PC-9 (cell line): ENCODE measurements at regions not wholly inside any gene's neighbourhood (a gene's known extent, or its start where the extent isn't known, plus 50 kb on each side); places are given as distances from the start of the nearest gene placed in this dataset.

Experiments used
- BruUV-seq: library from RNA; stranded (reverse); fragments of 400-500 nt; replicated peaks from 2 replicates; lab custom pipeline; 2021; lab: Mats Ljungman, UMichigan
- CTCF ChIA-PET: fragments of 300-600 bp; sonication (Branson Sonifier 250); formaldehyde crosslinking; loops from one replicate; lab custom pipeline; 2022; ENCODE audit warnings: antibody characterized with exemption; lab: Charles Lee
- POLR2A ChIA-PET: fragments of 300-600 bp; sonication (Branson Sonifier 250); formaldehyde crosslinking; loops from one replicate; lab custom pipeline; 2022; ENCODE audit warnings: antibody characterized with exemption; ENCODE audit not compliant: unreplicated experiment; lab: Charles Lee
- DNase-seq, 2 experiments: peaks; one replicate each; pipeline versions ENCODE4 v3.0.0 to v3.0.0-alpha.2; 2015 to 2022; ENCODE audit warnings: mixed read lengths in 1 of 2
- H2AFZ ChIP-seq: fragments of 200-600 bp; sonication (generic); 2 replicates; pipeline ENCODE4 v1.8.1; 2017; ENCODE audit warnings: antibody characterized with exemption
- H3F3A ChIP-seq: fragments of 200-600 bp; sonication (generic); 2 replicates; pipeline ENCODE4 v1.8.1; 2017; ENCODE audit warnings: antibody characterized with exemption, mild to moderate bottlenecking, low read depth; ENCODE audit not compliant: insufficient read depth
- H3K27ac ChIP-seq: fragments of 200-600 bp; sonication (generic); 2 replicates; pipeline ENCODE4 v1.6.1; 2016; ENCODE audit warnings: mixed run types
- H3K27me3 ChIP-seq: fragments of 200-600 bp; sonication (generic); 2 replicates; pipeline ENCODE4 v1.6.1; 2016; ENCODE audit warnings: low read depth, mixed run types; ENCODE audit not compliant: insufficient read depth
- H3K36me3 ChIP-seq: fragments of 200-600 bp; sonication (generic); 2 replicates; pipeline ENCODE4 v1.6.1; 2016; ENCODE audit warnings: low read depth, mixed run types
- H3K4me1 ChIP-seq: fragments of 200-600 bp; sonication (generic); replicated peaks from 2 replicates; pipeline ENCODE4 v1.6.1; 2016; ENCODE audit warnings: mixed run types; ENCODE audit not compliant: insufficient read depth
- H3K4me2 ChIP-seq: fragments of 200-600 bp; sonication (generic); 2 replicates; pipeline ENCODE4 v1.6.1; 2017; ENCODE audit warnings: mixed run types
- H3K4me3 ChIP-seq: fragments of 200-600 bp; sonication (generic); 2 replicates; pipeline ENCODE4 v1.6.1; 2016; ENCODE audit warnings: mixed run types
- H3K79me2 ChIP-seq: fragments of 200-600 bp; sonication (generic); 2 replicates; pipeline ENCODE4 v1.6.1; 2017; ENCODE audit warnings: low read depth, mixed run types
- H3K9me2 ChIP-seq: fragments of 200-600 bp; sonication (generic); 2 replicates; pipeline ENCODE4 v1.8.1; 2017; ENCODE audit warnings: mild to moderate bottlenecking; ENCODE audit not compliant: insufficient read depth
- H3K9me3 ChIP-seq: fragments of 200-600 bp; sonication (generic); 2 replicates; pipeline ENCODE4 v1.8.1; 2016; ENCODE audit warnings: low read depth; ENCODE audit not compliant: insufficient read depth
- H4K20me1 ChIP-seq: fragments of 200-600 bp; sonication (generic); 2 replicates; pipeline ENCODE4 v1.8.1; 2017; ENCODE audit not compliant: insufficient read depth
- CTCF ChIP-seq: fragments of 200-600 bp; sonication (generic); conservative IDR thresholded peaks from 2 replicates; pipeline ENCODE4 v1.6.1; 2017; ENCODE audit warnings: mixed run types, antibody characterized with exemption, mild to moderate bottlenecking, moderate library complexity
- EZH2 ChIP-seq: fragments of 200-600 bp; sonication (generic); IDR thresholded peaks from 2 replicates; pipeline ENCODE4 v1.8.0; 2017; ENCODE audit warnings: antibody characterized with exemption, low read depth
- intact Hi-C: fragments of 100-400 bp; cut with micrococcal nuclease; formaldehyde crosslinking; loops from one replicate; pipeline ENCODE4 v1.10.0; 2022; ENCODE audit not compliant: unreplicated experiment

- ChIA-PET POLR2A (no interaction called here), CTCF (no interaction called here)
- no peak overlapping the region for H3K4me2 ChIP-seq
- no peaks in the 10 kb centered on the region for H3F3A ChIP-seq
- no TSS peak for BruUV-seq
- no peaks in the 10 kb centered on the region for H3K9me3 ChIP-seq
- H3K4me1 ChIP-seq: no peaks in the 10 kb centered on the region
- no peaks in the 10 kb centered on the region for H3K27me3 ChIP-seq
- DNase-seq: no peak
- H3K4me3 ChIP-seq: no peak overlapping the region
- no peaks in the 10 kb centered on the region for H4K20me1 ChIP-seq
- TF ChIP-seq CTCF (no peak), EZH2 (no peak)
- H3K27ac ChIP-seq: no peak overlapping the region
- H3K79me2 ChIP-seq: no peaks in the 10 kb centered on the region
- no peak overlapping the region for H2AFZ ChIP-seq
- intact Hi-C loops: no loop called here
- no peaks in the 10 kb centered on the region for H3K9me2 ChIP-seq
- H3K36me3 ChIP-seq: no peaks in the 10 kb centered on the region
Observed at GRCh38 chr6:21780141-21780540, 186.6 kb downstream of the SOX4 start.

GRCh38 chr6:21780679-21781078 lies 187.1 kb downstream of the SOX4 start:
- ChIA-PET POLR2A (no interaction called here), CTCF (no interaction called here)
- no peaks in the 10 kb centered on the region for H3K27me3 ChIP-seq
- intact Hi-C loops: no loop called here
- no peak for TF ChIP-seq CTCF
- TF ChIP-seq EZH2: no peak
- no TSS peak for BruUV-seq
- H4K20me1 ChIP-seq: no peaks in the 10 kb centered on the region
- H3K27ac ChIP-seq: no peak overlapping the region
- no peak overlapping the region for H3K4me3 ChIP-seq
- no peak overlapping the region for H2AFZ ChIP-seq
- no peaks in the 10 kb centered on the region for H3K79me2 ChIP-seq
- no peak for DNase-seq
- H3K36me3 ChIP-seq: no peaks in the 10 kb centered on the region
- H3K4me1 ChIP-seq: no peaks in the 10 kb centered on the region
- no peaks in the 10 kb centered on the region for H3K9me2 ChIP-seq
- no peaks in the 10 kb centered on the region for H3K9me3 ChIP-seq
- no peaks in the 10 kb centered on the region for H3F3A ChIP-seq
- H3K4me2 ChIP-seq: no peak overlapping the region

GRCh38 chr6:21781128-21781527 lies 187.6 kb downstream of the SOX4 start:
- no peak for DNase-seq
- Histone ChIP-seq H3K36me3 (no peaks in the 10 kb centered on the region), H3K4me1 (no peaks in the 10 kb centered on the region), H3K4me2 (no peak overlapping the region), H2AFZ (no peak overlapping the region), H4K20me1 (no peaks in the 10 kb centered on the region), H3K9me3 (no peaks in the 10 kb centered on the region), H3K4me3 (no peak overlapping the region), H3K9me2 (no peaks in the 10 kb centered on the region), H3K79me2 (no peaks in the 10 kb centered on the region), H3F3A (no peaks in the 10 kb centered on the region), H3K27ac (no peak overlapping the region), H3K27me3 (no peaks in the 10 kb centered on the region)
- intact Hi-C loops: no loop called here
- CTCF ChIA-PET: no interaction called here
- POLR2A ChIA-PET: no interaction called here
- BruUV-seq: no TSS peak
- TF ChIP-seq EZH2: no peak
- TF ChIP-seq CTCF: no peak
